ENCODE measurements at regions not wholly inside any gene's neighbourhood (a gene's known extent, or its start where the extent isn't known, plus 50 kb on each side); places are given as distances from the start of the nearest gene placed in this dataset.

DNA sequence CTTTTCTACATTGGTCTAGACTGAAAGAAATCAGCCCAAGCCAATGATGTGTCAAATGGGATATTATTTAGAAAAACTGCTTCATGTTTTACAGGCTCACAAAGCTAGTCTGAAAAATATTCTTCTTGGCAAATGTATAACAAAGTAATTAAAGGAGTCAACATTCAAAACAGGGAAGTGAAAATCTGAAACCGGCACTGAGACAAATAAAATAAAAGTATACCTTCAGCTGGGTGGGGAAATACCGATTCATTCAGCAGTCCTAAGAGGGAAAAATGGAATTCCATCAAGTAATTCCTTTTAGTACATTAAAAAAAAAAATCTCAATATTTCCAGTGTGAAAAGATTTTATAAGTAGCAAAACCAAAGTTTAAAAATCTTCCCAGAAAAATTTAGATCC lies 259.6 kb upstream of the SLC24A2 start:
- TF ChIP-seq, protein P1, sequence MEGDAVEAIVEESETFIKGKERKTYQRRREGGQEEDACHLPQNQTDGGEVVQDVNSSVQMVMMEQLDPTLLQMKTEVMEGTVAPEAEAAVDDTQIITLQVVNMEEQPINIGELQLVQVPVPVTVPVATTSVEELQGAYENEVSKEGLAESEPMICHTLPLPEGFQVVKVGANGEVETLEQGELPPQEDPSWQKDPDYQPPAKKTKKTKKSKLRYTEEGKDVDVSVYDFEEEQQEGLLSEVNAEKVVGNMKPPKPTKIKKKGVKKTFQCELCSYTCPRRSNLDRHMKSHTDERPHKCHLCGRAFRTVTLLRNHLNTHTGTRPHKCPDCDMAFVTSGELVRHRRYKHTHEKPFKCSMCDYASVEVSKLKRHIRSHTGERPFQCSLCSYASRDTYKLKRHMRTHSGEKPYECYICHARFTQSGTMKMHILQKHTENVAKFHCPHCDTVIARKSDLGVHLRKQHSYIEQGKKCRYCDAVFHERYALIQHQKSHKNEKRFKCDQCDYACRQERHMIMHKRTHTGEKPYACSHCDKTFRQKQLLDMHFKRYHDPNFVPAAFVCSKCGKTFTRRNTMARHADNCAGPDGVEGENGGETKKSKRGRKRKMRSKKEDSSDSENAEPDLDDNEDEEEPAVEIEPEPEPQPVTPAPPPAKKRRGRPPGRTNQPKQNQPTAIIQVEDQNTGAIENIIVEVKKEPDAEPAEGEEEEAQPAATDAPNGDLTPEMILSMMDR (IDR thresholded peaks at IDR 0.05; ENCODE audit: low read length) = no peak
- TF ChIP-seq EZH2 (IDR thresholded peaks at IDR 0.05; ENCODE audit: borderline replicate concordance, low read length) = no peak
